T follicular helper cell (primary cell): ENCODE measurements at regions not wholly inside any gene's neighbourhood (a gene's known extent, or its start where the extent isn't known, plus 50 kb on each side); places are given as distances from the start of the nearest gene placed in this dataset.
"Not testable (repeated sequence)": the region's sequence is repeated elsewhere in the genome, so short reads cannot be mapped to it uniquely, and the experiment has no call there.

Source experiments
- DNase-seq: peaks from one replicate; pipeline ENCODE4 v3.0.0-alpha.2; 2020; ENCODE audit warnings: low read depth

- DNase-seq, result no peak
Observed at GRCh38 chr22:25419247-25420113, 145.0 kb upstream of the GRK3 start.

DNA sequence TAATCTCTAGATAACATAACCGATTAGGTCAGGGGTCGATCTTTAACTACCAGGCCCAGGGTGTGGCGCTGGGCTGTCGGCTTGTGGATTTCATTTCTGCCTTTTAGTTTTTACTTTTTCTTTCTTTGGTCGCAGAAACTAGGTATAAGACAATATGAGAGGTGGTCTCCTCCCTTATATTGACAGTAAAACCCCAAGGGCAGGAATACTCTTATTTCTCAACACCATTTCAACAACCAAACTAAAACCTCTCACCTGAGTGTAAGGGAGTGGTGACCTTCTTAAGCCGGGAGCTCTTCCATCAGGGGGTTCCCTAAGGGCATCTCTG is 144.4 kb upstream of the GRK3 start:
- DNase-seq, result not testable (repeated sequence)

- DNase-seq, result no peak
Observed at GRCh38 chr22:25420471-25420924, 144.0 kb upstream of the GRK3 start.

- DNase-seq, result no peak
Observed at GRCh38 chr22:25420925-25421904, 143.3 kb upstream of the GRK3 start.

GRCh38 chr22:25426530-25427308 is 137.8 kb upstream of the GRK3 start:
- DNase-seq, result not testable (repeated sequence)

GRCh38 chr22:25431637-25432342 is 132.7 kb upstream of the GRK3 start:
- not testable (repeated sequence) for DNase-seq

GRCh38 chr22:25433381-25433970 is 131.0 kb upstream of the GRK3 start:
- not testable (repeated sequence) for DNase-seq

DNA sequence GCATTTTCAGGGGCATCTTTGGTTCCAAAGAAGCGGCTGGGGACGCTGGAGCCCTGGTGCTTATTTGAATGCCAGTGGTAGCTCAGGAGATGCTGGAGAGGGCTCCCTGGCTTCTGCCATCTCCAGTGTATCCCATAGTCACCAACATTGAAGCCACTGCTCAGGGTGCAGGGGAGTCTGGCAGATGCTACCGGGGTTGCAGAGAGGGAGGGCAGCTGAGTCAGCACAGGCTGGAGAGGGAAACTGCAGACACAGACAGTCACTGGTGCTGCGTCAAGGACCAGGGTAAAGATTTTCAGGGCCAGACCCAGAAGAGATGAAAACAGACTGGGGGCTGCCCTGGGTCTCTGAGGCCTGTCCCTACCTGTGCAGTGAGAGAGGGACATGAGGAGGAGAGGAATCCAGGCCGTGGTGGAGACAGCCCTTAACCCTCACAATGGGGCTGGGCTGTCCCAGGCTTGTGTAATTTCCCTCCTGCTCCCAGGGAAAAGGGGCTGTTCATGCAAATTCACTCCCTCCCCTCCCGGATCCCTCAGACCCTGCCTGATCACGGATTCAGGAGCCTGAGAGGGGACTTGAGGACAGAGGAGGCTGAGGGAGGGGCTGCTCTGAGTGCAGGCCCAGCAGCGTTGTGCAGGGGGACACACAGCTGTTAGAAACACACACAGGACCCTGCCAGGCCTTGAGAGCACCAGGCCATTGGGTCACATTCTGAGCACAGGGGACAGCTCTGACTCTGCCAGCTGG is 126.9 kb upstream of the GRK3 start:
- DNase-seq, result no peak

DNA sequence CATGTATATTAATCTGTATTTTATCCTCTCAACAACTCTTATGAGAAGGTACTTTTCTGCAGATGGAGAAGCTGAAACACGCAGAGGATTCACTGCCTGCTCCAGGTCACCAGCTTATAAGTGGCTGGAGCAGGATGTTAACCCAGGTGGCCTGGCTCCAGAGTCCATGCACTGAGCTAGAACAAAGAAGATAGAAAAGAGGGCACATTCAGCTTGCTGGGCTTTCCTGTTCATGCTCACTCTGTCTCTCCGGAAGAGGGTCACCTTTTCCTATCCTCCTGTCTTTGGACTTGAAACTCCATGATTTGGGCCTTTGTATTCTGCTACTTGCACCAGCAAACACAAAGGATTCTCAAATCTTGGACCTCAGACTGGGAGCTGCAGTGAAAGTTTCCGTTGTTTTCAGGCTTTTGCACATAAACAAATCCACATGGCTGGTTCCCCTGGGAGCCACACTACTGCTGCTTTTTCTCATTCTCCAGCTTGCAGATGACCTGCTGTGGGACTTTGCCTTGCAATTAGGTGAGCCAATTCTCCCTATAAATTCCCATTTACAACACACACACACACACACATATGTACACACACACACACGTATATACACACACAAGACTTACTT is 117.3 kb upstream of the GRK3 start:
- no peak for DNase-seq

- DNase-seq, result peak; percentile 77
Observed at GRCh38 chr22:25447686-25448434, 116.6 kb upstream of the GRK3 start.

DNA sequence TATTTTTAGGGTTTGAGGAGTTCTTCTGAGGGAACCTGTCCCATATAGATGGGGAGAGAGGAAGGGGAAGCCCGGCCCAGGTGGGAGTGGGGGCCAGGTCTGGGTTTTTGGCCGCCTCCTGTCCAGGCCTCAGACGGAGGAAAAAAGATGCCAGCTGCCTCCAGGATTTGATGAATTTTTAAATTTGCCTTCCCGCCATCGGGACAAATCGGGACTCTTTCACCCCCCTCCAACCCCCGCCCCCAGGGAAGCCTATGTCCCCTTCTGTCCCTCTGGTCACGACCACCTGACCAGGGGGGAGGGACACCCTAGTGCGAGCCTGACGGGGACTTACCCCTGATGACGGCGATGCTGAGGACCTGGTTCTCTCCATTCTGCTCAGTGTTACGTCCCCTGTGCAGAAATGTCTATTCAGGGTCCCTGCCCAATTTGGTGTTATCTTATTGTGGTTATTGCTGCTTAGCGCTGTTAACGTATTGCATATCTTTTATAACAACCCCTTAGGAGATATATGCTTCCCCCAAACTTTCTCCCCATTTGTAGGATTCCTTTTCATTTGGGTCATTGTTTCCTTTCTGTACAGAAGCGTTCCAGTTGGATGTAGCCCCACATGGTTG is 115.9 kb upstream of the GRK3 start:
- DNase-seq, result no peak

GRCh38 chr22:25449781-25450317 is 114.6 kb upstream of the GRK3 start:
- DNase-seq, result no peak

DNA sequence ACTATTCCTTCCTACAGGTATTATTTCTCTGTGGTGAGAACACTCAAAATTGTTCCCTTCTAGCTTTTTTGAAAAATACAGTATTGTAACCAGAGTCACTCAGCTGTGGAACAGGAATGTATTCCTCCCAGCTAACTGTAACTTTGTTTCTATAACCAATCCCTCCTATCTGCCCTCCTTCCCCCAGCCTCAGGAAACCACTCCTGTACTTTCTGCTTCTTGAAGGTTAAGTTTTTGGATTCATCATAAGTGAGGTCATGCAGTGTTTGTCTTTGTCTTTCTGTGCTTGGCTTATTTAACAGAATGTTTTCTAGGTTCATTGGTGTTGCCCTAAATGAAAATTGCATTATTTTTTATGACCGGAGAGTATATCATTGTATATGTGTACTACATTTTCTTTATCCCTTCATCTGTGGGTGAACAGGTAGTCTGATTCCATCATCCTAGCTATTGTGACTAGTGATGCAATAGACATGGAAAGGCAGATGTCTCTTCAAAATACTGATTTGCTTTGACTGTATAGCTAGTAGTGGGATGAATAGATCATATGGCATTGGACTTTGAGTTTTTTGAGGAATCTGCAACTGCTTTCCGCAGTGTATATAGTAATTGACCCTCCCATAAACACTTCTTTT is 112.9 kb upstream of the GRK3 start:
- DNase-seq, result no peak

DNA sequence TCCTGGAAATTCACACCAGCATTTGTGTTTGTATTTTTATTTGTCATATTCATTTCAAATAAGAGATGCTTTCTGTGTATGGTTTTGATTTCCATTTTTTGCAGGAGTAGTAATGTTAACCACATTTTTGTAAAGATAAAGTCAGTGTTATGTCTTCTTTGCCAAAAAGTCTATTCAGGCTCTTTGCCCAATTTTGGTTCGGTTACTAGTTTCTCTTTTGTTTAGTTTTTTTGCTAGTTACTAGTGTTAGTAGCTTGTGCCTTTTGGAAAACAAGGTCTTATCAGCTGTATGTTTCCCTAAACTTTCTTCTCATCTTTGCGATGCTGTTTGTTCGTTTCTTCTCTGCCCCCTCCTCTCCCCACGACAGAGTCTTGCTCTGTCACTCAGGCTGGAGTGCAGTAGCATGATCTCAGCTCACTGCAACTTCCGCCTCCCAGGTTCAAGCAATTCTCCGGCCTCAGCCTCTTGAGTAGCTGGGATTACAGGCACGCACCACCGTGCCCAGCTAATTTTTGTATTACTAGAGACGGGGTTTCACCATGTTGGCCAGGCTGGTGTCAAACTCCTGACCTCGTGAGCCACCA is 112.3 kb upstream of the GRK3 start:
- no peak for DNase-seq

GRCh38 chr22:25453058-25453457 is 111.4 kb upstream of the GRK3 start:
- DNase-seq, result no peak

DNA sequence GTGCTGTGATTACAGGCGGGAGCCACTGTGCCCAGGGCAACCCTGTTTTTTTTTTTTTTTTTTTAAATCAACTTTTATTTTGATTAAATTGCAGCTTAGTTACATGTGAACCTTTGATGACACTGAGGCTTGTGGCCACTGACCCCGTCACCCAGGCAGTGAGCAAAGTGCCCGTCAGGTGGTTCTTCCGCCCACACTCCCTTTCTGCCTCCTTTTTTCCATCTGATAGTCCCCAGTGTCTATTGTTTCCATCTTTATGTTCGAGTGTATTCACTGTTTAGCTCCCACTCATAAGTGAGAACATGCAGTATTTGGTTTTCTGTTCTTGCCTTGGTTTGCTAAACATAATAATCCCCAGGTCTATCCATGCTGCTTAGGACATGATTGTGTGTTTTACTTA is 110.9 kb upstream of the GRK3 start:
- no peak for DNase-seq

DNA sequence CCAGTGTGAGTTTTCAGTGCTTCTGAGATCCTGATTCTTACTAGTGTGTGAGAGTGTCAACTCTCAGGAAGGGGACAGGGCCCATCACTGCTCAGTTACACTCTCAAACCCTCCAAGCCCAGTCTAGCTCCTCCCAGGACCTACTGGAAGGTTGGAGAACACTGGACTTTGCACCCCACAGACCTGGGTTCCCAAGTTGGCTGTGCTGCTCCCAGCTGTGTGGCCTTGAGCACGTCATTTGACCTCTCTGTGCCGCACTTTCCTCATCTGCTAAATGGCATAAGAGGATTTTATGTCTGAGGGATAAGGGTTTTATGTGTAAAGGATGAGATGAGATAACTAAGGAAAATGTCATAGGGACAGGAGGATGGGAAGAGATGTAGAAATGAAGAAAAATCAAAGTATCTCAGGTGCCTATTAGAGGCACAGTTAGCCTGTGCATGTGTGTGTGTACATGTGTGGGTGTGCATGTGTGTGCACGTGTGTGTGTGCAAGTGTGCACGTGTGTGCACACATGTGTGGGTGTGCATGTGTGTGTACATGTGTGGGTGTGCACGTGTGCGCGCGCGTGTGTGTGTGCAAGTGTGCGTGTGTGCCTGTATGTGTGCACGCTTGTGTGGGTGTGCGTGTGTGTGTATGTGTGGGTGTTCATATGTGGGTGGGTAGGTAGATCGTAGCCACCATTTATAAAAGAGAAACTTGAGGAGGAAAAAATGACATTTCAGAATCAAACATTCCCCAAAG is 108.0 kb upstream of the GRK3 start:
- not testable (repeated sequence) for DNase-seq
